Tibial nerve (tissue), 4 donors: ENCODE measurements at regions not wholly inside any gene's neighbourhood (a gene's known extent, or its start where the extent isn't known, plus 50 kb on each side); places are given as distances from the start of the nearest gene placed in this dataset.

Experiments
- DNase-seq, 2 donors: peaks; one replicate each; pipeline ENCODE4 v3.0.0-alpha.2; 2019; ENCODE audit warnings: low spot score in 2 of 2
- H3K27ac ChIP-seq, 4 donors: fragments of 200-600 bp; sonication (generic) in 3 of 4; one replicate each; pipeline ENCODE4 v1.5.1; 2017 to 2019; ENCODE audit warnings: mild to moderate bottlenecking in 1 of 4
- H3K27me3 ChIP-seq, 2 donors: fragments of 200-600 bp; sonication (generic) in 1 of 2; one replicate each; pipeline versions ENCODE4 v1.5.1 to v1.6.0; 2017 to 2019
- H3K36me3 ChIP-seq, 3 donors: fragments of 200-600 bp; sonication (generic); one replicate each; pipeline ENCODE4 v1.5.1; 2018 to 2019
- H3K4me1 ChIP-seq, 4 donors: fragments of 200-600 bp; sonication (generic) in 3 of 4; one replicate each; pipeline ENCODE4 v1.5.1; 2017 to 2019
- H3K4me3 ChIP-seq, 4 donors: fragments of 200-600 bp; sonication (generic) in 3 of 4; one replicate each; pipeline ENCODE4 v1.5.1; 2017 to 2019; ENCODE audit warnings: mild to moderate bottlenecking in 1 of 4, moderate library complexity in 1 of 4
- H3K9me3 ChIP-seq, 4 donors: fragments of 200-600 bp; sonication (generic) in 3 of 4; one replicate each; pipeline ENCODE4 v1.5.1; 2017 to 2019
- CTCF ChIP-seq, 5 experiments: fragments of 200-600 bp in 3 of 5; fragments of 450-650 bp in 2 of 5; sonication (generic) in 3 of 5; IDR thresholded peaks; one replicate each; pipeline ENCODE4 v1.5.1; 2016 to 2019; ENCODE audit warnings: antibody characterized with exemption in 5 of 5, mild to moderate bottlenecking in 3 of 5, moderate library complexity in 2 of 5
- EP300 ChIP-seq, 2 donors: sonication (generic); formaldehyde crosslinking; IDR thresholded peaks; one replicate each; pipeline ENCODE4 v1.6.1; 2017; ENCODE audit warnings: antibody characterized with exemption in 2 of 2, mild to moderate bottlenecking in 1 of 2
- POLR2A ChIP-seq, 2 donors: fragments of 450-650 bp; IDR thresholded peaks; one replicate each; pipeline ENCODE4 v1.6.1; 2017; ENCODE audit warnings: antibody characterized with exemption in 2 of 2, mild to moderate bottlenecking in 2 of 2, moderate library complexity in 2 of 2
- WGBS, 2 donors: methylation state at CpG; one replicate each; pipeline ENCODE4 v1.1.5; 2018; 5-methylcytosine and 5-hydroxymethylcytosine counted together

DNA sequence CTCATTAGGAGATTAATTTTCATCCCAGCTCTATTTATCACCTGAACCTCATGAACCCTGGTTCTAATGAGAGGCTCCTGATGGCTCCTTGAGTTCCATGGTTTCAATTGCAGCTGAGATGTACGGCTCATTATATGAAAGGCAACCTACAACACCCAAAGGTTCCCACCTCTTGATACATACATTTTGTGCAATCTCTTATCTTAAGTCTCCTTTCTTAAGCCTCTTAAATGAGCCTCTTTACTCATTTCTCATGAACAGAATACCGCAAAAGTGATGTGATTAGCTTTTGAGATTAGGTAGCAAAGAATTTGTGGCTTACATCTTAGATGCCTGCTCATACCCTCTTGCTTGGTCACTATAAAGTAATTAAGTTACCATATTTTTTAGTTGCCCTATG, 1964.0 kb upstream of the CDH6 start:
- H3K36me3 ChIP-seq, result no peaks in the 10 kb centered on the region
- no peak overlapping the region for H3K4me3 ChIP-seq
- WGBS, 2 donors, result 87 to 89% methylated on average over 2 of the region's 2 CpGs
- H3K27me3 ChIP-seq, result no peaks in the 10 kb centered on the region
- H3K27ac ChIP-seq, result no peak overlapping the region
- DNase-seq, result no peak
- no peaks in the 10 kb centered on the region for H3K9me3 ChIP-seq
- TF ChIP-seq CTCF (IDR thresholded peaks at IDR 0.05) (no peak), POLR2A (IDR thresholded peaks at IDR 0.05) (no peak), EP300 (IDR thresholded peaks at IDR 0.05) (no peak)
- no peaks in the 10 kb centered on the region for H3K4me1 ChIP-seq

GRCh38 chr5:29218138-29218537, 1975.3 kb upstream of the CDH6 start:
- H3K36me3 ChIP-seq, result no peaks in the 10 kb centered on the region
- no peaks in the 10 kb centered on the region for H3K27me3 ChIP-seq
- no peaks in the 10 kb centered on the region for H3K9me3 ChIP-seq
- H3K27ac ChIP-seq, result no peak overlapping the region
- no peak for DNase-seq
- H3K4me3 ChIP-seq, result no peak overlapping the region
- no peaks in the 10 kb centered on the region for H3K4me1 ChIP-seq
- TF ChIP-seq EP300 (IDR thresholded peaks at IDR 0.05) (no peak), CTCF (IDR thresholded peaks at IDR 0.05) (no peak), POLR2A (IDR thresholded peaks at IDR 0.05) (no peak)

DNA sequence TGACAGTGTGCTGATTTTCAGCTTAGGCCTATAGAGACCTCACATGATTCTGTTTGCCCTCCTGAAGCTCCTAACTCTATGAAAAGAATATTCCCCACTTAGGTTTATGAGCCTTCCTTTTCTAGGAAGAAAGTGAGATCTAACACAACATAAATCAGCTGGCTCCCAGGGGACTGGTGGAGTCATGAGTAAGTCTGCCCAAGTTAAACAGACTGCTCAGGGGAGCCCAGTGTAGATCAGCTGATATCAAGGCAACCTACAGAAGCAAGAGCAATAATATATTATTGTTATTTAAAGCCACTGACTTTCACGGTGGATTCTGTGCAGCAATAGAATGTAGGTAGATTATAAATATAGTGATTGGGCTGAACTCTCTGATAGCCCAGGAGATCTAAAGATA, 1978.6 kb upstream of the CDH6 start:
- DNase-seq, result no peak

GRCh38 chr5:29213475-29213874, 1980.0 kb upstream of the CDH6 start:
- H3K36me3 ChIP-seq, result no peaks in the 10 kb centered on the region
- no peaks in the 10 kb centered on the region for H3K9me3 ChIP-seq
- no peak overlapping the region for H3K4me3 ChIP-seq
- H3K4me1 ChIP-seq, result no peaks in the 10 kb centered on the region
- no peak for DNase-seq
- no peak for TF ChIP-seq POLR2A (IDR thresholded peaks at IDR 0.05)
- H3K27me3 ChIP-seq, result no peaks in the 10 kb centered on the region
- WGBS, 2 donors, result 82 to 87% methylated on average over 3 of the region's 3 CpGs
- no peak overlapping the region for H3K27ac ChIP-seq

More for the DNA sequence above, 1978.6 kb upstream of the CDH6 start:
- Histone ChIP-seq H3K36me3 (no peaks in the 10 kb centered on the region), H3K4me1 (no peaks in the 10 kb centered on the region), H3K9me3 (no peaks in the 10 kb centered on the region), H3K27ac (no peak overlapping the region), H3K27me3 (no peaks in the 10 kb centered on the region), H3K4me3 (no peak overlapping the region)
- no peak for TF ChIP-seq EP300 (IDR thresholded peaks at IDR 0.05)
- no peak for TF ChIP-seq CTCF (IDR thresholded peaks at IDR 0.05)
- TF ChIP-seq POLR2A (IDR thresholded peaks at IDR 0.05), result no peak
- 62 to 73% methylated on average over 1 of the region's 1 CpG for WGBS, 2 donors

DNA sequence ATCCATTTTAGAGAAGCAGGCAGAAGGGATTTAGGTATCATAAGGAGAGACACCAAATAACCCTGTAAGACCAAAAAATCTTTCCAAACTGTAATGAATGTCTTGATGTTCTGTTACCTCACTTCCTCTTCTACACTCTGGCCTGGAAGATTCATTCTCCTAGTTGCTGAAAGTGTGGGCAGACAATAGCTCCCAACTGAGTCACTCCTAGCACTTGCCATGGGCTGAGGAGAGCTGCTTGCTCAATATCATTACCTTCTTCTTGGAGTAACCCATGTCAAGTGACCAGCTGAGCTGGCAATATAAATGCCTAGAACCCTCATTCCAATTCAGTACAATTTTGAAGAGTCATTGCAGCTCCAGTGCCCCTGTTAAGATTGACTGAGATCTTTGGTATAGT, 1985.5 kb upstream of the CDH6 start:
- H3K4me1 ChIP-seq, result no peaks in the 10 kb centered on the region
- no peak overlapping the region for H3K4me3 ChIP-seq
- H3K9me3 ChIP-seq, result no peaks in the 10 kb centered on the region
- TF ChIP-seq CTCF (IDR thresholded peaks at IDR 0.05) (no peak), POLR2A (IDR thresholded peaks at IDR 0.05) (no peak)
- H3K36me3 ChIP-seq, result no peaks in the 10 kb centered on the region
- no peak overlapping the region for H3K27ac ChIP-seq
- no peaks in the 10 kb centered on the region for H3K27me3 ChIP-seq
- DNase-seq, result no peak

GRCh38 chr5:29203049-29203448, 1990.4 kb upstream of the CDH6 start:
- Histone ChIP-seq H3K36me3 (no peaks in the 10 kb centered on the region), H3K4me3 (no peak overlapping the region), H3K9me3 (no peaks in the 10 kb centered on the region), H3K4me1 (no peaks in the 10 kb centered on the region), H3K27ac (no peak overlapping the region), H3K27me3 (no peaks in the 10 kb centered on the region)
- no peak for DNase-seq
- TF ChIP-seq EP300 (IDR thresholded peaks at IDR 0.05), result no peak
- TF ChIP-seq POLR2A (IDR thresholded peaks at IDR 0.05), result no peak
- TF ChIP-seq CTCF (IDR thresholded peaks at IDR 0.05), result no peak
